Activated naive CD8-positive, alpha-beta T cell treated with anti-CD3 and anti-CD28 coated beads, Interleukin-2, amount 10 ng/mL, durations not matched to agents 7 days and 5 days (primary cell): ENCODE measurements at regions not wholly inside any gene's neighbourhood (a gene's known extent, or its start where the extent isn't known, plus 50 kb on each side); places are given as distances from the start of the nearest gene placed in this dataset.

Experiments
- ATAC-seq: fragments of 150-1000 bp; cut with Tn5 transposase; one replicate; pipeline ENCODE4 v1.10.0; 2021; ENCODE audit warnings: low read depth, moderate library complexity
- POLR2A ChIA-PET: fragments of 350-600 bp; sonication (Branson Sonifier 250); formaldehyde crosslinking; loops from one replicate; lab custom pipeline; 2021; ENCODE audit warnings: antibody characterized with exemption; lab: Charles Lee
- DNase-seq: peaks from one replicate; pipeline ENCODE4 v3.0.0; 2021
- H3K27ac Mint-ChIP-seq: one replicate; pipeline ENCODE4 v1.8.0; 2022; ENCODE audit warnings: mild to moderate bottlenecking, mixed read lengths
- H3K27me3 Mint-ChIP-seq: one replicate; pipeline ENCODE4 v1.8.0; 2022; ENCODE audit warnings: mild to moderate bottlenecking, moderate library complexity, mixed read lengths
- H3K36me3 Mint-ChIP-seq: one replicate; pipeline ENCODE4 v1.8.0; 2021; ENCODE audit warnings: mild to moderate bottlenecking, mixed read lengths
- H3K4me1 Mint-ChIP-seq: one replicate; pipeline ENCODE4 v1.8.0; 2021; ENCODE audit warnings: mixed read lengths
- H3K4me3 Mint-ChIP-seq: one replicate; pipeline ENCODE4 v1.8.0; 2022; ENCODE audit warnings: mild to moderate bottlenecking, moderate library complexity, mixed read lengths
- H3K9me3 Mint-ChIP-seq: one replicate; pipeline ENCODE4 v1.8.0; 2021; ENCODE audit warnings: mixed read lengths

- H3K4me3 Mint-ChIP-seq: no peak overlapping the region
- H3K4me1 Mint-ChIP-seq: no peaks in the 10 kb centered on the region
- POLR2A ChIA-PET: no interaction called here
- peaks cover 2% of the 10 kb centered on the region for H3K27me3 Mint-ChIP-seq
- H3K27ac Mint-ChIP-seq: no peak overlapping the region
- DNase-seq: no peak
- no peak for ATAC-seq
- no peaks in the 10 kb centered on the region for H3K36me3 Mint-ChIP-seq
- no peaks in the 10 kb centered on the region for H3K9me3 Mint-ChIP-seq
These were observed 53.2 kb upstream of the CUX1 start for GRCh38 chr7:101764221-101764620.

DNA sequence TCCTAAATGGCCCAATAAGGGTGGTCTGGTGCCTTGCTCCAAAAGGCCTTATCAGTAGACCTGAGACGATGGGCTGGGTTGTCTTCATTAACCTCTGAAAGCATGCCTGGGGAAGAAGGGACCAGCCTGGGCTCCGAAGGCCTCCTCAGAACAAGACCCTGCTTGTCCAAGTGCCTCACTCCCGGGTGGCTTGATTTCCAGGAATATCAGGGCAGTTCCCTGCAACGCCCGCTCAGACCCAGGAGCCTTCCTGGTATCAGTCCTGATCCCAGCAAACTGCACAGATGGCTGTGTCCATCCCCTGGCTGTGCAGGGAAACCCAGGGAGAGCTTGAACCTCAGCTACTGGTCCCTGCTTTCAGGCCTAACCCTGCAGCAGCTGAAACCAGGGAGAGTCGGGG, 49.9 kb upstream of the CUX1 start:
- ATAC-seq (no peak), DNase-seq (no peak)
- no peak overlapping the region for H3K27ac Mint-ChIP-seq
- no peaks in the 10 kb centered on the region for H3K36me3 Mint-ChIP-seq
- no peaks in the 10 kb centered on the region for H3K4me1 Mint-ChIP-seq
- POLR2A ChIA-PET: no interaction called here
- peaks cover 4% of the 10 kb centered on the region for H3K27me3 Mint-ChIP-seq
- no peaks in the 10 kb centered on the region for H3K9me3 Mint-ChIP-seq
- H3K4me3 Mint-ChIP-seq: no peak overlapping the region
